Fibroblast of skin of abdomen (primary cell): ENCODE measurements at regions not wholly inside any gene's neighbourhood (a gene's known extent, or its start where the extent isn't known, plus 50 kb on each side); places are given as distances from the start of the nearest gene placed in this dataset.

ENCODE experiments used
- DNase-seq: peaks from one replicate; pipeline ENCODE4 v3.0.0-alpha.2; 2013

- no peak for DNase-seq
Observed at GRCh38 chr6:130771741-130772140, 55.5 kb upstream of the SMLR1 start.

- no peak for DNase-seq
Observed at GRCh38 chr6:130773860-130774259, 53.3 kb upstream of the SMLR1 start.

- no peak for DNase-seq
Observed at GRCh38 chr6:130775411-130776012, 51.7 kb upstream of the SMLR1 start.

GRCh38 chr6:130776287-130776925, 50.8 kb upstream of the SMLR1 start:
- DNase-seq = no peak
